ENCODE measurements at regions not wholly inside any gene's neighbourhood (a gene's known extent, or its start where the extent isn't known, plus 50 kb on each side); places are given as distances from the start of the nearest gene placed in this dataset.

DNA sequence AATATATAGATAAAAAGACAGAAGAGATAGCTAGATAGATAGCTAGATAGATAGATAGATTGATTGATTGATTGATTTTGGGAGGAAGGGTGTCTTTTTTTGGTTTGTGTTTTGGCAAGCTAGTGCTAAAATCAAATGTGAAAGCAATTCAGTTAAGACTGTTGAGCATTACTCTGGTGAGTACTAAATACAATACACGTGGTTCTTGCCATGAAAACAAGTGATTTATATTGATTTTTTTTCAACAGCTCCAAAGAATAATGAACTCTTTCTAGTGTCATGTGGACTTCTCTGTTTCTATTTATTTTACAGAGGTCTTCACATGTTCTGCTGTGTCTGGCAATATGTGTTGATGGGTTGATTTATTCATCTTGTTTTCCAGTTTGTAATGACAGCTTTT, 172.0 kb downstream of the POU4F1 start:
- no peaks in the 10 kb centered on the region for H3K4me1 ChIP-seq (ENCODE audit: control insufficient read depth, insufficient read depth, low read length)
- H3K9me3 ChIP-seq (ENCODE audit: control insufficient read depth, insufficient read depth, low read length) = no peaks in the 10 kb centered on the region
- WGBS (ENCODE audit: insufficient coverage) = no CpG with 5 or more reads among the region's 1 CpG
- DNase-seq (ENCODE audit: low read depth in 4 of 6, low spot score in 6 of 6) = no peak
- H3K36me3 ChIP-seq (ENCODE audit: control insufficient read depth, insufficient read depth, low read length) = no peaks in the 10 kb centered on the region
- no peak overlapping the region for H3K27ac ChIP-seq (ENCODE audit: low read depth, low read length)
- H3K4me3 ChIP-seq (ENCODE audit: low read depth, low read length) = no peak overlapping the region
- H3K27me3 ChIP-seq (ENCODE audit: control insufficient read depth, insufficient read depth, low read length) = no peaks in the 10 kb centered on the region

DNA sequence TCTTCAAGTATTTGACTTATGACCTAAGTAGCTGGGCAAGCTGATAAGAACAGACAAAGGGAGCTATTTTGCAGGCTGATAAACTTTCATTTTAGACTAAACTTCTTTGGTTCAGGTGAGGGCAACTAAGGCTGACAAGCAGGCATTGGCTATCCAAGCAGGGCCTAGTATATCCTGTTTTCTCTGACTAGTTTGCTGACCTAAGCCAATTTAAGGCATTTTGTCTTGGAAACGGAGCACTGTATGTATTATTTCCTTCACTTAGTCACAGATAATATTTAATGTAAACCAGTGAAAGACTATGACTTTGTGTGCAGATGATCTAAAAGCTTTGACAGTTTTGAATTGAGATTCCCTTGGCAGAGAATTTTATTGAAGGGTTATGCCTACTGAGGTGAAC, 172.5 kb downstream of the POU4F1 start:
- H3K9me3 ChIP-seq (ENCODE audit: control insufficient read depth, insufficient read depth, low read length) = no peaks in the 10 kb centered on the region
- no peak overlapping the region for H3K27ac ChIP-seq (ENCODE audit: low read depth, low read length)
- no CpG with 5 or more reads among the region's 1 CpG for WGBS (ENCODE audit: insufficient coverage)
- no peaks in the 10 kb centered on the region for H3K4me1 ChIP-seq (ENCODE audit: control insufficient read depth, insufficient read depth, low read length)
- DNase-seq (ENCODE audit: low read depth in 4 of 6, low spot score in 6 of 6) = no peak
- no peaks in the 10 kb centered on the region for H3K27me3 ChIP-seq (ENCODE audit: control insufficient read depth, insufficient read depth, low read length)
- no peaks in the 10 kb centered on the region for H3K36me3 ChIP-seq (ENCODE audit: control insufficient read depth, insufficient read depth, low read length)
- no peak overlapping the region for H3K4me3 ChIP-seq (ENCODE audit: low read depth, low read length)

DNA sequence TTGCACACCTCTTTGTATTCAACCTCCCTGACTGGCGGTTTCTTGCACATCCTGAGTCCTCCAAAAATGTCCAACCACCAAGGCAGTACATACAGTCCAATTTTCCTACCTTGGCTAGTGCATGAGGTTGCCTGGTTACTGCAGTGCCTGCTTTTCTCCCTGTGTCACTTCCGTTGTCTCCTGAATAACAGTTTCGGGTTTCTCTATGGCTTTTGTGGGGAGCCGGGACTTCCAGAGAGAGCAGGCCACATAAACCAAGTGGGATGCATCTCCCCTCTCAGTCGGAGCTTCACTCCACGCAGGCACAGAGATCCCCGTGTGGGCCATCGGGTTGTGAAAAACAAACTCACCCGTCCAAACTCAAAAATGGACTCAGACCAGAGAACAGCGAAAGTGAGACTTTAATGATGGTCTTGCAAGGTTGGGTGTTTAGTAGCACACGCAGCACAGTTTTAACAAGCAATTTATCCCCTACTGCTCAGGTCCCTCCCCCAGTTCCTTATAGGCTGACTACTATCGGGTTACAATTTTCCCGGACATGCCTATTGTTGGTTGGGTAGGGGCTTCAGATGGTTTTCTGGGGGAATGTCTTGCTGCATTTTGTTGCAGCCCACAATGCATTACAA, 173.1 kb downstream of the POU4F1 start:
- H3K9me3 ChIP-seq (ENCODE audit: control insufficient read depth, insufficient read depth, low read length) = no peaks in the 10 kb centered on the region
- H3K27me3 ChIP-seq (ENCODE audit: control insufficient read depth, insufficient read depth, low read length) = no peaks in the 10 kb centered on the region
- no peak overlapping the region for H3K27ac ChIP-seq (ENCODE audit: low read depth, low read length)
- no peaks in the 10 kb centered on the region for H3K36me3 ChIP-seq (ENCODE audit: control insufficient read depth, insufficient read depth, low read length)
- H3K4me3 ChIP-seq (ENCODE audit: low read depth, low read length) = no peak overlapping the region
- DNase-seq (ENCODE audit: low read depth in 4 of 6, low spot score in 6 of 6) = no peak
- 53% methylated on average over 9 of the region's 13 CpGs for WGBS (ENCODE audit: insufficient coverage)
- H3K4me1 ChIP-seq (ENCODE audit: control insufficient read depth, insufficient read depth, low read length) = no peaks in the 10 kb centered on the region

DNA sequence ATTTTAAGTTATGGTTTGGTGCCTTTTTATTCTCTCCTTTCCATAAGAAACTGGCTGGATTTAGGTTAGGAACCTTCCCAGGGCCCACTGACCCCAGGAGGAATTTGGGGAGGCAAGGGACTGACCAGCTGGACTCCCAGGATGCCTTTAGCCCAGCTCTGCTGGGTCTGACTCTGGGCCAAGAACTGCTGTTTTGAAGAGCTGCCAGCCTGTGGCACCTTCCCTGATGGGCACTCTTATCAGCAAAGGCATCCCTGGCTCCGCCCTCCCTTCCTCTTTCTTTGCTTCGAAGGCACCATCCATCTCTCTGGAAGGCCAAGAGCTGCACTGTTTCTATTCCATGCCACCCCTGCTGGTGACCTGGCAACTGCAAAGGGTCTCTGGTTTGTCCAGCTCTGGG, 174.7 kb downstream of the POU4F1 start:
- no peaks in the 10 kb centered on the region for H3K27me3 ChIP-seq (ENCODE audit: control insufficient read depth, insufficient read depth, low read length)
- no peaks in the 10 kb centered on the region for H3K9me3 ChIP-seq (ENCODE audit: control insufficient read depth, insufficient read depth, low read length)
- no peak overlapping the region for H3K4me3 ChIP-seq (ENCODE audit: low read depth, low read length)
- 54% methylated on average over 2 of the region's 2 CpGs for WGBS (ENCODE audit: insufficient coverage)
- H3K27ac ChIP-seq (ENCODE audit: low read depth, low read length) = no peak overlapping the region
- no peaks in the 10 kb centered on the region for H3K36me3 ChIP-seq (ENCODE audit: control insufficient read depth, insufficient read depth, low read length)
- H3K4me1 ChIP-seq (ENCODE audit: control insufficient read depth, insufficient read depth, low read length) = no peaks in the 10 kb centered on the region
- DNase-seq (ENCODE audit: low read depth in 4 of 6, low spot score in 6 of 6) = no peak

DNA sequence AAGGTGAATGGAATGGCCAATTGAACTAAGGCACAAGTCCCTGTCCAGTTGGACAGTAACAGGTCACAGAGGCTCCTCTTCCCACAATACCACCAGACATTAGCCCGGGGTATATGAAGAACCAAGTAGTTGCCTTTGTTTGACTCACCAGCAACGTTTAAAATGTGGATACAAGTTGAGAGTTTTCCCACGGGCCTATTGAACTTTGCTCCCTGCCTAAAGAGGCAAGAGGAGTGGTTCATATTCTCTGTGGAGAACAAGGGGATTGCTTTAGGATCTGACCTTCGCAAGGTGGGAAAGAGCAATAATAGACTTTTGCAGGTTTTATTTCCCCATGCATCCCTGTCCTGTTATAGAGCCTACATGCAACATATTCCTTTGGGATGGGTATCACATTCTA, 177.2 kb downstream of the POU4F1 start:
- no peak for DNase-seq (ENCODE audit: low read depth in 4 of 6, low spot score in 6 of 6)
- H3K4me3 ChIP-seq (ENCODE audit: low read depth, low read length) = no peak overlapping the region
- no peaks in the 10 kb centered on the region for H3K27me3 ChIP-seq (ENCODE audit: control insufficient read depth, insufficient read depth, low read length)
- WGBS (ENCODE audit: insufficient coverage) = 63% methylated on average over 2 of the region's 4 CpGs
- H3K36me3 ChIP-seq (ENCODE audit: control insufficient read depth, insufficient read depth, low read length) = no peaks in the 10 kb centered on the region
- no peak overlapping the region for H3K27ac ChIP-seq (ENCODE audit: low read depth, low read length)
- H3K4me1 ChIP-seq (ENCODE audit: control insufficient read depth, insufficient read depth, low read length) = no peaks in the 10 kb centered on the region
- no peaks in the 10 kb centered on the region for H3K9me3 ChIP-seq (ENCODE audit: control insufficient read depth, insufficient read depth, low read length)

DNA sequence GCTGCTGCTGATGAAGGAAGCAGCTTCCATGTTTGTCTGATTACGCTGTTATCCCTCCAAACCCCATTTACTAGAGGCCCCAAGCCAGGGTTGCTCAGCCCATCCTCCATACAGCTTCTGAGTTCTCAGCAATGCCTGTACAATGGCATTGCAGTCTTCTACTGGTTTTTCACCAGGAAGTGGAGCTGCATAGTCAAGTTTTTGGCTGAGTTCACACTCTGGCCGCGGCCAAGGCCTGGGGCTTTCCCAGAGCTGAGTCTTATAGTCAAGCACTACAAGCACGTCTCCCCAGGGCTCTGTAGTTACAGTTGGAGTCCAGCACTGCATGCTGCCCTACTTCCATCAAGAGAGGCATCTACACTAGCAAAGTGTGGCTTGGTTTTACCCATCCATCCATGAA, 182.5 kb downstream of the POU4F1 start:
- 94% methylated on average over 3 of the region's 4 CpGs for whole genome bisulfite sequencing (ENCODE audit: insufficient coverage)
- no peaks in the 10 kb centered on the region for H3K4me1 ChIP-seq (ENCODE audit: control insufficient read depth, insufficient read depth, low read length)
- H3K36me3 ChIP-seq (ENCODE audit: control insufficient read depth, insufficient read depth, low read length) = no peaks in the 10 kb centered on the region
- no peak overlapping the region for H3K4me3 ChIP-seq (ENCODE audit: low read depth, low read length)
- no peak for DNase-seq (ENCODE audit: low read depth in 4 of 6, low spot score in 6 of 6)
- no peaks in the 10 kb centered on the region for H3K27me3 ChIP-seq (ENCODE audit: control insufficient read depth, insufficient read depth, low read length)
- H3K27ac ChIP-seq (ENCODE audit: low read depth, low read length) = no peak overlapping the region
- H3K9me3 ChIP-seq (ENCODE audit: control insufficient read depth, insufficient read depth, low read length) = no peaks in the 10 kb centered on the region

DNA sequence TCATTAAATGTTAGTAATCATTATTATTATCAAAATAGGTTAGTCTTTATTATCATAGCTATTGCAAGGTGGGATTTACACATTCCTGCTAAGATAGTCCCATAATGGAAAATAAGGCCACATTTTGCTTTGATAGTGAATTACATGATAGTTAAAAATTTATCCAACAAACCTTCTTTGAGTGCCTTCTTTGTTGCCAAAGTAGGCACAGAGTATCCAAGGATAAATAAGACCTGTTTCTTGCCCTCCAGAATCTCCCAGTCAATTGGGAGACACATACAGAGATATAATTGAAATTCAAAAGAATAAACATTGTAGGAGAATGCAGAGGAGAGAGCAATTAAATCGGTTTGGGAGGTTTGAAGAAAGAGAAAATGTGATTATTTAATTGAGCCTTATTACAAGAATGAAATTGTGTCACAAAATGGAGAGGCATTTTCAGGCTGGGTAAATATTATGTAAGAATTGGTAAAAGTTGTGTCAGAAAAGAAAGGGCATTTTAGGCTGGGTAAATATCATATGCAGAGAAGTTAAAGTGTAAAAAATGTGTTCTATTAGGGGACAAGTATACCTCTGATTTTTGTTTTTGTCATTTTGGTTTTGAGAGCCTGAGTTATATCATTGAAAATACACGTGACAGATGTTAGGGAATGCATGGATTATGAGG, 189.3 kb downstream of the POU4F1 start:
- Histone ChIP-seq H3K9me3 (ENCODE audit: control insufficient read depth, insufficient read depth, low read length) (no peaks in the 10 kb centered on the region), H3K4me3 (ENCODE audit: low read depth, low read length) (no peak overlapping the region), H3K36me3 (ENCODE audit: control insufficient read depth, insufficient read depth, low read length) (no peaks in the 10 kb centered on the region), H3K27ac (ENCODE audit: low read depth, low read length) (no peak overlapping the region), H3K4me1 (ENCODE audit: control insufficient read depth, insufficient read depth, low read length) (no peaks in the 10 kb centered on the region), H3K27me3 (ENCODE audit: control insufficient read depth, insufficient read depth, low read length) (no peaks in the 10 kb centered on the region)
- 83% methylated on average over 2 of the region's 2 CpGs for WGBS (ENCODE audit: insufficient coverage)
- no peak for DNase-seq (ENCODE audit: low read depth in 4 of 6, low spot score in 6 of 6)

DNA sequence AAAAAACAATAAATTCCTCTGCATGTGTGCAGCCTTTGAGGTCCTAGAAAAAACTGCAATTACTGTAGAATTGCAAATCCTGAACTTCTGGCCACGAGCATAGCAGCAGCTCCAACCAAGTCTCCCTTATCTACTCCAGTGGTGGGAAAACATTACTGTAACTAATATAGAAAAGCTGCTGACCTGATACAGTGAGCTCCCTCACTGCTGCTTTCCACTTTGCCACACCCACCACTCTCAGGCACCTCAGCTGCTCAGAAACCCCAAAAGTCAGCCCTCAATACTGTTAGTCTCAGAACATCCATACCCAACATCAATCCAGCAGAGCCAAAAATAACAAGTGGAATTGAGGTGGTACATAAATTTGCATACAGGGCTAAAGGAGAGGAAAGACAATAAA, 192.5 kb downstream of the POU4F1 start:
- no peak overlapping the region for H3K27ac ChIP-seq (ENCODE audit: low read depth, low read length)
- WGBS (ENCODE audit: insufficient coverage) = no CpG with 5 or more reads among the region's 1 CpG
- H3K4me3 ChIP-seq (ENCODE audit: low read depth, low read length) = no peak overlapping the region
- no peaks in the 10 kb centered on the region for H3K27me3 ChIP-seq (ENCODE audit: control insufficient read depth, insufficient read depth, low read length)
- no peaks in the 10 kb centered on the region for H3K9me3 ChIP-seq (ENCODE audit: control insufficient read depth, insufficient read depth, low read length)
- no peaks in the 10 kb centered on the region for H3K4me1 ChIP-seq (ENCODE audit: control insufficient read depth, insufficient read depth, low read length)
- DNase-seq (ENCODE audit: low read depth in 4 of 6, low spot score in 6 of 6) = no peak
- no peaks in the 10 kb centered on the region for H3K36me3 ChIP-seq (ENCODE audit: control insufficient read depth, insufficient read depth, low read length)

DNA sequence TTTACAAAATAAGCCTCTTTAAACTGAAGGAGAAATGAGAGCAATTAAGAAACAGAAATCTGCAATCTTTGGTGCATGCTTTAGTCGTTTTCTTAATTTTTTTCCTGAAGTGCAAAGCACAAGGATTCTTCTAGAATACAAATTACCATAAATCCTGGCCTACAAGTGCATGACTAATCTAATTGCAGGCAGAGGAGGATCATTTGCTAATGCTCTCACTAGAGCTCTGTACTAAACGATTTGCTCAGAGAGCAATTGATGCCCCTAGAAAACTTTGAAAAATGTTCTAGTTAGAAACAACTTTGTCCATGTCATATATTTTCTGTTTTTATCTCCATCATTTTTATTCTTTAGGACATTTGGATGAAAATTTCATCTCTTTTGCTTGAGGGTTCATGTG, 193.2 kb downstream of the POU4F1 start:
- peak in 1 of 6 donors; percentile 33 for DNase-seq (ENCODE audit: low read depth in 4 of 6, low spot score in 6 of 6)
- Histone ChIP-seq H3K27ac (ENCODE audit: low read depth, low read length) (no peak overlapping the region), H3K4me3 (ENCODE audit: low read depth, low read length) (no peak overlapping the region), H3K4me1 (ENCODE audit: control insufficient read depth, insufficient read depth, low read length) (no peaks in the 10 kb centered on the region), H3K27me3 (ENCODE audit: control insufficient read depth, insufficient read depth, low read length) (no peaks in the 10 kb centered on the region), H3K36me3 (ENCODE audit: control insufficient read depth, insufficient read depth, low read length) (no peaks in the 10 kb centered on the region), H3K9me3 (ENCODE audit: control insufficient read depth, insufficient read depth, low read length) (no peaks in the 10 kb centered on the region)
- WGBS (ENCODE audit: insufficient coverage) = no CpG with 5 or more reads among the region's 2 CpGs

DNA sequence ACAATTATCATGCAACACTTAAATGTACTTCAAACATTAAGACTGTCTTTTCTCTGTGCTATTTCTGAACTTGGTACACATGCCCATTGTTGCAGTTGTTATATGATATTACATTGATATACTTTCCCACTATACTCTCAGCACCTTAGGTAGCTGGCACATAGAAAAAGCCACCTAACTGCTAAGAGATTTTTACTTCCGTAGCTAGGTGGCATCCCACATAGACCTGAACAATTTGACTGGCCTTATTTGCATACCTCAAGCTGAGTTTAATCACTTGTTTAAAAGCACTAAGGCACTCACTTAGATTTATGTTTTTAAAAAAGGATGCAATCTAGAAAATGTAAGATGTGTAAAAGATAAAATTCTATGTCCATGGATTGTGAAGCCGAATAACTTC, 194.2 kb downstream of the POU4F1 start:
- no CpG with 5 or more reads among the region's 2 CpGs for WGBS (ENCODE audit: insufficient coverage)
- no peak overlapping the region for H3K4me3 ChIP-seq (ENCODE audit: low read depth, low read length)
- no peaks in the 10 kb centered on the region for H3K4me1 ChIP-seq (ENCODE audit: control insufficient read depth, insufficient read depth, low read length)
- H3K36me3 ChIP-seq (ENCODE audit: control insufficient read depth, insufficient read depth, low read length) = no peaks in the 10 kb centered on the region
- DNase-seq (ENCODE audit: low read depth in 4 of 6, low spot score in 6 of 6) = peak in 1 of 6 donors; percentile 65
- H3K9me3 ChIP-seq (ENCODE audit: control insufficient read depth, insufficient read depth, low read length) = no peaks in the 10 kb centered on the region
- no peaks in the 10 kb centered on the region for H3K27me3 ChIP-seq (ENCODE audit: control insufficient read depth, insufficient read depth, low read length)
- H3K27ac ChIP-seq (ENCODE audit: low read depth, low read length) = no peak overlapping the region

Data from spinal cord (tissue), 9 donors.